Endothelial cell of umbilical vein (primary cell): ENCODE measurements at regions not wholly inside any gene's neighbourhood (a gene's known extent, or its start where the extent isn't known, plus 50 kb on each side); places are given as distances from the start of the nearest gene placed in this dataset.

Source experiments
- GATA2 ChIP-seq: IDR thresholded peaks from 2 replicates; pipeline ENCODE4 v1.7.0; 2011; ENCODE audit warnings: low read depth, mild to moderate bottlenecking, moderate library complexity, mixed read lengths, low read length; ENCODE audit not compliant: insufficient read length, insufficient read depth
- JUN ChIP-seq: IDR thresholded peaks from 2 replicates; pipeline ENCODE4 v1.6.1; 2011; ENCODE audit warnings: borderline replicate concordance, low read depth; ENCODE audit not compliant: insufficient read length, insufficient read depth
- MYC ChIP-seq: IDR thresholded peaks from one replicate; pipeline ENCODE4 v1.6.1; 2011; ENCODE audit warnings: mild to moderate bottlenecking, low read depth, low read length
- POLR2A ChIP-seq: IDR thresholded peaks from 2 replicates; pipeline ENCODE4 v1.6.1; 2012; ENCODE audit warnings: low read depth, mild to moderate bottlenecking, control low read depth, low read length
- POLR2AphosphoS5 ChIP-seq: IDR thresholded peaks from 2 replicates; pipeline ENCODE4 v1.6.1; 2012; ENCODE audit warnings: low read depth, mild to moderate bottlenecking, control low read depth, low read length, moderate library complexity; ENCODE audit not compliant: insufficient read depth
- TF ChIP-seq, protein P1 (sequence below), 2 donors: IDR thresholded peaks; 1 replicate in 1 of 2; 2 replicates in 1 of 2; pipeline ENCODE4 v1.5.1; 2011; ENCODE audit warnings: low read length in 2 of 2, mild to moderate bottlenecking in 2 of 2, moderate library complexity in 2 of 2, control low read depth in 1 of 2, inconsistent platforms in 1 of 2, low read depth in 1 of 2; ENCODE audit not compliant: insufficient read depth in 1 of 2; ENCODE audit errors: extremely low read depth in 1 of 2
- TF ChIP-seq, protein P2 (sequence below): IDR thresholded peaks from 2 replicates; pipeline ENCODE4 v1.6.1; 2011; ENCODE audit not compliant: insufficient read depth, insufficient read length

DNA sequence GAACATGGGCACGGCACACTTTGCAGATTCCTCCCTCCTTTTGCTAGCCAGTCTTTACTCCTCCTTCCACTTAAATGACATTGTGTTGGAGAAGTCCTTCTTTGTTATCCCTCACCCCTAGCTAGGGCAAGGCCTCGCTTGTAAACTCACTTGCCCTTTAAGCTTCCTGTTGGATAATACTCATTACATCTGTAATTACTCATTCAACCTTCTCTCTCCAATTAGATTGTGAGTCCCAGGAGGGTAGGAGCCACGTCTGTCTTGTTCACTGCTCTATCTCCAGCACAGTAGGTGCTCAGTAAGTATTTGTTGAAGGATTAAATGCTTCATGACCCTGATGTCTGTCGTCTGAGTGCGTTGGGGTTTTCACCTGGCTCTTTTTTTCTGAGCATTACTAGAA, 98.7 kb upstream of the USP24 start:
- TF ChIP-seq POLR2AphosphoS5: no peak
- no peak for TF ChIP-seq GATA2
- TF ChIP-seq, protein P1, sequence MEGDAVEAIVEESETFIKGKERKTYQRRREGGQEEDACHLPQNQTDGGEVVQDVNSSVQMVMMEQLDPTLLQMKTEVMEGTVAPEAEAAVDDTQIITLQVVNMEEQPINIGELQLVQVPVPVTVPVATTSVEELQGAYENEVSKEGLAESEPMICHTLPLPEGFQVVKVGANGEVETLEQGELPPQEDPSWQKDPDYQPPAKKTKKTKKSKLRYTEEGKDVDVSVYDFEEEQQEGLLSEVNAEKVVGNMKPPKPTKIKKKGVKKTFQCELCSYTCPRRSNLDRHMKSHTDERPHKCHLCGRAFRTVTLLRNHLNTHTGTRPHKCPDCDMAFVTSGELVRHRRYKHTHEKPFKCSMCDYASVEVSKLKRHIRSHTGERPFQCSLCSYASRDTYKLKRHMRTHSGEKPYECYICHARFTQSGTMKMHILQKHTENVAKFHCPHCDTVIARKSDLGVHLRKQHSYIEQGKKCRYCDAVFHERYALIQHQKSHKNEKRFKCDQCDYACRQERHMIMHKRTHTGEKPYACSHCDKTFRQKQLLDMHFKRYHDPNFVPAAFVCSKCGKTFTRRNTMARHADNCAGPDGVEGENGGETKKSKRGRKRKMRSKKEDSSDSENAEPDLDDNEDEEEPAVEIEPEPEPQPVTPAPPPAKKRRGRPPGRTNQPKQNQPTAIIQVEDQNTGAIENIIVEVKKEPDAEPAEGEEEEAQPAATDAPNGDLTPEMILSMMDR (IDR thresholded peaks at IDR 0.05; ENCODE audit: extremely low read depth in 1 of 2, insufficient read depth in 1 of 2, low read depth in 1 of 2, low read length in 2 of 2): no peak
- TF ChIP-seq POLR2A: no peak
- no peak for TF ChIP-seq MYC
- TF ChIP-seq JUN: no peak
- TF ChIP-seq, protein P2, sequence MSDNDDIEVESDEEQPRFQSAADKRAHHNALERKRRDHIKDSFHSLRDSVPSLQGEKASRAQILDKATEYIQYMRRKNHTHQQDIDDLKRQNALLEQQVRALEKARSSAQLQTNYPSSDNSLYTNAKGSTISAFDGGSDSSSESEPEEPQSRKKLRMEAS: no peak
